Activated T-helper 17 cell treated with anti-CD3 and anti-CD28 coated beads, Interleukin-2, amount 50 U/mL, for 72 hours (primary cell): ENCODE measurements at regions not wholly inside any gene's neighbourhood (a gene's known extent, or its start where the extent isn't known, plus 50 kb on each side); places are given as distances from the start of the nearest gene placed in this dataset.
A peak's percentile ranks its signal among the peaks of the same experiment; 100 is the strongest.

Source experiments
- ATAC-seq: fragments of 150-1000 bp; cut with Tn5 transposase; replicated peaks from 2 replicates; pipeline ENCODE4 v1.10.0; 2021; ENCODE audit warnings: mild to moderate bottlenecking, moderate library complexity
- H3K27ac Mint-ChIP-seq: one replicate; pipeline ENCODE4 v1.8.0; 2022; ENCODE audit warnings: mixed read lengths
- H3K27me3 Mint-ChIP-seq: one replicate; pipeline ENCODE4 v1.8.0; 2022; ENCODE audit warnings: mixed read lengths
- H3K36me3 Mint-ChIP-seq: one replicate; pipeline ENCODE4 v1.8.0; 2022; ENCODE audit warnings: low read depth, mild to moderate bottlenecking, mixed read lengths
- H3K4me1 Mint-ChIP-seq: one replicate; pipeline ENCODE4 v1.8.0; 2022; ENCODE audit warnings: mixed read lengths
- H3K4me3 Mint-ChIP-seq: one replicate; pipeline ENCODE4 v1.8.0; 2022; ENCODE audit warnings: mild to moderate bottlenecking, mixed read lengths
- H3K9me3 Mint-ChIP-seq: one replicate; pipeline ENCODE4 v1.8.0; 2022; ENCODE audit warnings: mixed read lengths

- no peaks in the 10 kb centered on the region for H3K4me1 Mint-ChIP-seq
- H3K27ac Mint-ChIP-seq, result no peak overlapping the region
- no peaks in the 10 kb centered on the region for H3K9me3 Mint-ChIP-seq
- no peak overlapping the region for H3K4me3 Mint-ChIP-seq
- peaks cover 17% of the 10 kb centered on the region for H3K27me3 Mint-ChIP-seq
- no peaks in the 10 kb centered on the region for H3K36me3 Mint-ChIP-seq
- no peak for ATAC-seq
Observed at GRCh38 chr19:29263305-29264135, 50.6 kb upstream of the UQCRFS1 start.

GRCh38 chr19:29264897-29265296 is 51.9 kb upstream of the UQCRFS1 start:
- no peaks in the 10 kb centered on the region for H3K36me3 Mint-ChIP-seq
- H3K9me3 Mint-ChIP-seq, result no peaks in the 10 kb centered on the region
- H3K27ac Mint-ChIP-seq, result no peak overlapping the region
- no peak overlapping the region for H3K4me3 Mint-ChIP-seq
- no peak for ATAC-seq
- H3K4me1 Mint-ChIP-seq, result no peaks in the 10 kb centered on the region
- H3K27me3 Mint-ChIP-seq, result peaks cover 23% of the 10 kb centered on the region

- H3K27me3 Mint-ChIP-seq, result peaks cover 23% of the 10 kb centered on the region
- H3K9me3 Mint-ChIP-seq, result no peaks in the 10 kb centered on the region
- no peak overlapping the region for H3K27ac Mint-ChIP-seq
- H3K36me3 Mint-ChIP-seq, result no peaks in the 10 kb centered on the region
- H3K4me1 Mint-ChIP-seq, result no peaks in the 10 kb centered on the region
- H3K4me3 Mint-ChIP-seq, result no peak overlapping the region
- ATAC-seq, result no peak
Observed at GRCh38 chr19:29265436-29265835, 52.5 kb upstream of the UQCRFS1 start.

GRCh38 chr19:29266001-29266400 is 53.0 kb upstream of the UQCRFS1 start:
- H3K4me1 Mint-ChIP-seq, result no peaks in the 10 kb centered on the region
- no peak overlapping the region for H3K27ac Mint-ChIP-seq
- no peak overlapping the region for H3K4me3 Mint-ChIP-seq
- peaks cover 23% of the 10 kb centered on the region for H3K27me3 Mint-ChIP-seq
- no peak for ATAC-seq
- no peaks in the 10 kb centered on the region for H3K36me3 Mint-ChIP-seq
- H3K9me3 Mint-ChIP-seq, result no peaks in the 10 kb centered on the region

- Mint-ChIP-seq H3K27ac (no peak overlapping the region), H3K36me3 (no peaks in the 10 kb centered on the region), H3K4me1 (no peaks in the 10 kb centered on the region), H3K9me3 (no peaks in the 10 kb centered on the region), H3K4me3 (no peak overlapping the region), H3K27me3 (peaks cover 23% of the 10 kb centered on the region)
- ATAC-seq, result no peak
Observed at GRCh38 chr19:29266603-29267002, 53.7 kb upstream of the UQCRFS1 start.

GRCh38 chr19:29267701-29268100 is 54.8 kb upstream of the UQCRFS1 start:
- H3K4me3 Mint-ChIP-seq, result no peak overlapping the region
- H3K36me3 Mint-ChIP-seq, result no peaks in the 10 kb centered on the region
- ATAC-seq, result no peak
- no peaks in the 10 kb centered on the region for H3K9me3 Mint-ChIP-seq
- H3K27me3 Mint-ChIP-seq, result peaks cover 23% of the 10 kb centered on the region
- H3K4me1 Mint-ChIP-seq, result no peaks in the 10 kb centered on the region
- no peak overlapping the region for H3K27ac Mint-ChIP-seq

GRCh38 chr19:29268103-29268502 is 55.2 kb upstream of the UQCRFS1 start:
- H3K36me3 Mint-ChIP-seq, result no peaks in the 10 kb centered on the region
- H3K4me3 Mint-ChIP-seq, result no peak overlapping the region
- no peak for ATAC-seq
- H3K27ac Mint-ChIP-seq, result no peak overlapping the region
- no peaks in the 10 kb centered on the region for H3K4me1 Mint-ChIP-seq
- H3K27me3 Mint-ChIP-seq, result peaks cover 26% of the 10 kb centered on the region
- no peaks in the 10 kb centered on the region for H3K9me3 Mint-ChIP-seq

- H3K4me1 Mint-ChIP-seq, result no peaks in the 10 kb centered on the region
Observed at GRCh38 chr19:29268721-29269393, 55.9 kb upstream of the UQCRFS1 start.

GRCh38 chr19:29269641-29270040 is 56.7 kb upstream of the UQCRFS1 start:
- H3K4me1 Mint-ChIP-seq, result no peaks in the 10 kb centered on the region
- H3K9me3 Mint-ChIP-seq, result no peaks in the 10 kb centered on the region
- no peak overlapping the region for H3K4me3 Mint-ChIP-seq
- H3K27me3 Mint-ChIP-seq, result peaks cover 23% of the 10 kb centered on the region
- ATAC-seq, result no peak
- no peak overlapping the region for H3K27ac Mint-ChIP-seq
- no peaks in the 10 kb centered on the region for H3K36me3 Mint-ChIP-seq

More at GRCh38 chr19:29268721-29269393, 55.9 kb upstream of the UQCRFS1 start:
- no peaks in the 10 kb centered on the region for H3K36me3 Mint-ChIP-seq
- H3K27ac Mint-ChIP-seq, result no peak overlapping the region
- H3K4me3 Mint-ChIP-seq, result no peak overlapping the region
- ATAC-seq, result no peak
- H3K9me3 Mint-ChIP-seq, result no peaks in the 10 kb centered on the region
- peaks cover 23% of the 10 kb centered on the region for H3K27me3 Mint-ChIP-seq

- H3K4me1 Mint-ChIP-seq, result no peaks in the 10 kb centered on the region
- H3K36me3 Mint-ChIP-seq, result no peaks in the 10 kb centered on the region
- no peaks in the 10 kb centered on the region for H3K9me3 Mint-ChIP-seq
- peaks cover 22% of the 10 kb centered on the region for H3K27me3 Mint-ChIP-seq
- no peak overlapping the region for H3K27ac Mint-ChIP-seq
- no peak for ATAC-seq
- no peak overlapping the region for H3K4me3 Mint-ChIP-seq
Observed at GRCh38 chr19:29271341-29271740, 58.4 kb upstream of the UQCRFS1 start.

GRCh38 chr19:29271911-29272310 is 59.0 kb upstream of the UQCRFS1 start:
- no peaks in the 10 kb centered on the region for H3K36me3 Mint-ChIP-seq
- ATAC-seq, result no peak
- no peaks in the 10 kb centered on the region for H3K9me3 Mint-ChIP-seq
- no peak overlapping the region for H3K27ac Mint-ChIP-seq
- H3K27me3 Mint-ChIP-seq, result peaks cover 20% of the 10 kb centered on the region
- no peak overlapping the region for H3K4me3 Mint-ChIP-seq
- no peaks in the 10 kb centered on the region for H3K4me1 Mint-ChIP-seq

GRCh38 chr19:29273000-29273640 is 60.2 kb upstream of the UQCRFS1 start:
- Mint-ChIP-seq H3K4me3 (no peak overlapping the region), H3K27ac (no peak overlapping the region), H3K27me3 (peaks cover 12% of the 10 kb centered on the region), H3K36me3 (no peaks in the 10 kb centered on the region), H3K4me1 (peaks cover 6% of the 10 kb centered on the region), H3K9me3 (no peaks in the 10 kb centered on the region)
- no peak for ATAC-seq

- Mint-ChIP-seq H3K4me3 (no peak overlapping the region), H3K4me1 (peaks cover 6% of the 10 kb centered on the region), H3K27me3 (peaks cover 3% of the 10 kb centered on the region), H3K9me3 (no peaks in the 10 kb centered on the region), H3K36me3 (no peaks in the 10 kb centered on the region), H3K27ac (no peak overlapping the region)
- ATAC-seq, result no peak
Observed at GRCh38 chr19:29275266-29275665, 62.3 kb upstream of the UQCRFS1 start.

GRCh38 chr19:29277102-29277501 is 64.2 kb upstream of the UQCRFS1 start:
- Mint-ChIP-seq H3K27me3 (peaks cover 14% of the 10 kb centered on the region), H3K9me3 (no peaks in the 10 kb centered on the region), H3K4me3 (peak overlapping the region; percentile 28), H3K27ac (no peak overlapping the region), H3K36me3 (no peaks in the 10 kb centered on the region), H3K4me1 (peaks cover 6% of the 10 kb centered on the region)
- ATAC-seq, result peak; percentile 99

- Mint-ChIP-seq H3K27ac (no peak overlapping the region), H3K27me3 (peaks cover 24% of the 10 kb centered on the region), H3K9me3 (no peaks in the 10 kb centered on the region), H3K4me1 (peaks cover 6% of the 10 kb centered on the region), H3K36me3 (no peaks in the 10 kb centered on the region), H3K4me3 (no peak overlapping the region)
- ATAC-seq, result no peak
Observed at GRCh38 chr19:29278716-29279115, 65.8 kb upstream of the UQCRFS1 start.
